H1 (cell line): ENCODE measurements at regions not wholly inside any gene's neighbourhood (a gene's known extent, or its start where the extent isn't known, plus 50 kb on each side); places are given as distances from the start of the nearest gene placed in this dataset.

Experiments
- CBX5 ChIP-seq: fragments of 300-800, 300-1000 bp; sonication (generic); IDR thresholded peaks from 2 replicates; pipeline ENCODE4 v1.7.1; 2016; ENCODE audit warnings: antibody characterized with exemption, low read length, low read depth
- EP300 ChIP-seq, 2 experiments: IDR thresholded peaks; 1 replicate in 1 of 2; 2 replicates in 1 of 2; pipeline ENCODE4 v1.6.1; 2011 to 2012; ENCODE audit warnings: low read depth in 2 of 2, low read length in 2 of 2, mild to moderate bottlenecking in 2 of 2, borderline replicate concordance in 1 of 2, inconsistent platforms in 1 of 2, moderate library complexity in 1 of 2
- GTF2F1 ChIP-seq: IDR thresholded peaks from 2 replicates; pipeline ENCODE4 v1.6.1; 2012; ENCODE audit warnings: low read depth, low read length, improper control_type of control experiment, borderline replicate concordance
- JUND ChIP-seq: IDR thresholded peaks from 2 replicates; pipeline ENCODE4 v1.6.1; 2011; ENCODE audit warnings: mild to moderate bottlenecking, improper control_type of control experiment, low read length
- POLR2A ChIP-seq, 2 experiments: IDR thresholded peaks; 1 replicate in 1 of 2; 2 replicates in 1 of 2; pipeline ENCODE4 v1.6.1; 2011; ENCODE audit warnings: low read depth in 2 of 2, low read length in 2 of 2, mild to moderate bottlenecking in 2 of 2; ENCODE audit errors: control extremely low read depth in 1 of 2
- RFX5 ChIP-seq: IDR thresholded peaks from 2 replicates; pipeline ENCODE4 v1.6.1; 2011; ENCODE audit warnings: low read depth, low read length, improper control_type of control experiment, borderline replicate concordance
- RXRA ChIP-seq: IDR thresholded peaks from 2 replicates; pipeline ENCODE4 v1.6.1; 2011; ENCODE audit warnings: low read depth, mild to moderate bottlenecking, low read length, moderate library complexity; ENCODE audit not compliant: insufficient read depth
- SP1 ChIP-seq: IDR thresholded peaks from 2 replicates; pipeline ENCODE4 v1.6.1; 2011; ENCODE audit warnings: low read depth, low read length
- ZNF274 ChIP-seq: IDR thresholded peaks from 2 replicates; pipeline ENCODE4 v1.7.0; 2012; ENCODE audit warnings: low read length, borderline replicate concordance; ENCODE audit errors: extremely low read depth
- TF ChIP-seq, protein P1 (sequence below), 3 experiments: IDR thresholded peaks; 1 replicate in 2 of 3; 2 replicates in 1 of 3; pipeline versions ENCODE4 v1.5.1 to v1.6.1; 2011; ENCODE audit warnings: low read length in 3 of 3, mild to moderate bottlenecking in 3 of 3, inconsistent platforms in 2 of 3, low read depth in 1 of 3, moderate library complexity in 1 of 3; ENCODE audit not compliant: insufficient read depth in 1 of 3; ENCODE audit errors: control extremely low read depth in 1 of 3

DNA sequence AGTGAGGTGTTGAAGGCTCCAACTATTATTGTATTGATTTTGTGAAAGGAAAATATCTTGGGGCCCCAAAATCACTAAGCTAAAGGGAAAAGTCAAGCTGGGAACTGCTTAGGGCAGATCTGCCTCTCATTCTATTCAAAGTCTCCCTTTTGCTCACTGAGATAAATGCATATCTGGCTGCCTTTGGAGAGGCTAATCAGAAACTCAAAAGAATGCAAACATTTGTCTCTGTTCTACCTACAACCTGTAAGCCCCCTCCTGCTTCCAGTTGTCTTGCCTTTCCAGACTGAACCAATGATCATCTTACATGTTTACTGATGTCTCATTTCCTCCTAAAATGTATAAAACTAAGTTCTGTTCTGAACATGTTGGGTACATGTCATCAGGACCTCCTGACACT is 125.9 kb downstream of the HTR1B start:
- TF ChIP-seq, protein P1, sequence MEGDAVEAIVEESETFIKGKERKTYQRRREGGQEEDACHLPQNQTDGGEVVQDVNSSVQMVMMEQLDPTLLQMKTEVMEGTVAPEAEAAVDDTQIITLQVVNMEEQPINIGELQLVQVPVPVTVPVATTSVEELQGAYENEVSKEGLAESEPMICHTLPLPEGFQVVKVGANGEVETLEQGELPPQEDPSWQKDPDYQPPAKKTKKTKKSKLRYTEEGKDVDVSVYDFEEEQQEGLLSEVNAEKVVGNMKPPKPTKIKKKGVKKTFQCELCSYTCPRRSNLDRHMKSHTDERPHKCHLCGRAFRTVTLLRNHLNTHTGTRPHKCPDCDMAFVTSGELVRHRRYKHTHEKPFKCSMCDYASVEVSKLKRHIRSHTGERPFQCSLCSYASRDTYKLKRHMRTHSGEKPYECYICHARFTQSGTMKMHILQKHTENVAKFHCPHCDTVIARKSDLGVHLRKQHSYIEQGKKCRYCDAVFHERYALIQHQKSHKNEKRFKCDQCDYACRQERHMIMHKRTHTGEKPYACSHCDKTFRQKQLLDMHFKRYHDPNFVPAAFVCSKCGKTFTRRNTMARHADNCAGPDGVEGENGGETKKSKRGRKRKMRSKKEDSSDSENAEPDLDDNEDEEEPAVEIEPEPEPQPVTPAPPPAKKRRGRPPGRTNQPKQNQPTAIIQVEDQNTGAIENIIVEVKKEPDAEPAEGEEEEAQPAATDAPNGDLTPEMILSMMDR (IDR thresholded peaks at IDR 0.05; ENCODE audit: control extremely low read depth in 1 of 3, insufficient read depth in 1 of 3, low read depth in 1 of 3, low read length in 3 of 3), result no peak
- TF ChIP-seq EP300 (IDR thresholded peaks at IDR 0.05; ENCODE audit: borderline replicate concordance in 1 of 2, low read depth in 2 of 2, low read length in 2 of 2) (no peak), ZNF274 (no peak), GTF2F1 (no peak), RXRA (no peak), SP1 (no peak), JUND (no peak), RFX5 (no peak), POLR2A (IDR thresholded peaks at IDR 0.05; ENCODE audit: control extremely low read depth in 1 of 2, low read depth in 2 of 2, low read length in 2 of 2) (no peak), CBX5 (no peak)
